ENCODE measurements at regions not wholly inside any gene's neighbourhood (a gene's known extent, or its start where the extent isn't known, plus 50 kb on each side); places are given as distances from the start of the nearest gene placed in this dataset.

- no peak for DNase-seq (ENCODE audit: low read depth)
- TF ChIP-seq CTCF (IDR thresholded peaks at IDR 0.05; ENCODE audit: insufficient read depth, low read depth, low read length, missing control alignments): no peak
These were observed 124.5 kb upstream of the PJA1 start for GRCh38 chrX:69289793-69290123.

GRCh38 chrX:69289046-69289792 lies 124.0 kb upstream of the PJA1 start:
- DNase-seq (ENCODE audit: low read depth): no peak
- no peak overlapping the region for H3K4me3 ChIP-seq (ENCODE audit: low read depth, low read length)
- no peak for TF ChIP-seq CTCF (IDR thresholded peaks at IDR 0.05; ENCODE audit: insufficient read depth, low read depth, low read length, missing control alignments)

More at GRCh38 chrX:69289793-69290123, 124.5 kb upstream of the PJA1 start:
- H3K4me3 ChIP-seq (ENCODE audit: low read depth, low read length): no peak overlapping the region

GRCh38 chrX:69287095-69287494 lies 121.8 kb upstream of the PJA1 start:
- no peak for DNase-seq (ENCODE audit: low read depth)

GRCh38 chrX:69286565-69286906 lies 121.3 kb upstream of the PJA1 start:
- no peak overlapping the region for H3K4me3 ChIP-seq (ENCODE audit: low read depth, low read length)
- DNase-seq (ENCODE audit: low read depth): no peak
- TF ChIP-seq CTCF (IDR thresholded peaks at IDR 0.05; ENCODE audit: insufficient read depth, low read depth, low read length, missing control alignments): no peak

More at GRCh38 chrX:69287095-69287494, 121.8 kb upstream of the PJA1 start:
- no peak for TF ChIP-seq CTCF (IDR thresholded peaks at IDR 0.05; ENCODE audit: insufficient read depth, low read depth, low read length, missing control alignments)
- H3K4me3 ChIP-seq (ENCODE audit: low read depth, low read length): no peak overlapping the region

- TF ChIP-seq CTCF (IDR thresholded peaks at IDR 0.05; ENCODE audit: insufficient read depth, low read depth, low read length, missing control alignments): peak; percentile 77
- H3K4me3 ChIP-seq (ENCODE audit: low read depth, low read length): peak overlapping the region; percentile 37
- DNase-seq (ENCODE audit: low read depth): peak; percentile 29
These were observed 120.8 kb upstream of the PJA1 start for GRCh38 chrX:69285881-69286564.

GRCh38 chrX:69285401-69285877 lies 120.2 kb upstream of the PJA1 start:
- peak overlapping the region; percentile 37; the same call in 1 of the 2 replicates for H3K4me3 ChIP-seq (ENCODE audit: low read depth, low read length)
- DNase-seq (ENCODE audit: low read depth): no peak
- TF ChIP-seq CTCF (IDR thresholded peaks at IDR 0.05; ENCODE audit: insufficient read depth, low read depth, low read length, missing control alignments): no peak

All from GM12865 (cell line).